PC-9 (cell line): ENCODE measurements at regions not wholly inside any gene's neighbourhood (a gene's known extent, or its start where the extent isn't known, plus 50 kb on each side); places are given as distances from the start of the nearest gene placed in this dataset.
A peak's percentile ranks its signal among the peaks of the same experiment; 100 is the strongest.

Experiments used
- BruUV-seq: library from RNA; stranded (reverse); fragments of 400-500 nt; replicated peaks from 2 replicates; lab custom pipeline; 2021; lab: Mats Ljungman, UMichigan
- CTCF ChIA-PET: fragments of 300-600 bp; sonication (Branson Sonifier 250); formaldehyde crosslinking; loops from one replicate; lab custom pipeline; 2022; ENCODE audit warnings: antibody characterized with exemption; lab: Charles Lee
- POLR2A ChIA-PET: fragments of 300-600 bp; sonication (Branson Sonifier 250); formaldehyde crosslinking; loops from one replicate; lab custom pipeline; 2022; ENCODE audit warnings: antibody characterized with exemption; ENCODE audit not compliant: unreplicated experiment; lab: Charles Lee
- DNase-seq, 2 experiments: peaks; one replicate each; pipeline versions ENCODE4 v3.0.0 to v3.0.0-alpha.2; 2015 to 2022; ENCODE audit warnings: mixed read lengths in 1 of 2
- H2AFZ ChIP-seq: fragments of 200-600 bp; sonication (generic); 2 replicates; pipeline ENCODE4 v1.8.1; 2017; ENCODE audit warnings: antibody characterized with exemption
- H3F3A ChIP-seq: fragments of 200-600 bp; sonication (generic); 2 replicates; pipeline ENCODE4 v1.8.1; 2017; ENCODE audit warnings: antibody characterized with exemption, mild to moderate bottlenecking, low read depth; ENCODE audit not compliant: insufficient read depth
- H3K27ac ChIP-seq: fragments of 200-600 bp; sonication (generic); 2 replicates; pipeline ENCODE4 v1.6.1; 2016; ENCODE audit warnings: mixed run types
- H3K27me3 ChIP-seq: fragments of 200-600 bp; sonication (generic); 2 replicates; pipeline ENCODE4 v1.6.1; 2016; ENCODE audit warnings: low read depth, mixed run types; ENCODE audit not compliant: insufficient read depth
- H3K36me3 ChIP-seq: fragments of 200-600 bp; sonication (generic); 2 replicates; pipeline ENCODE4 v1.6.1; 2016; ENCODE audit warnings: low read depth, mixed run types
- H3K4me1 ChIP-seq: fragments of 200-600 bp; sonication (generic); replicated peaks from 2 replicates; pipeline ENCODE4 v1.6.1; 2016; ENCODE audit warnings: mixed run types; ENCODE audit not compliant: insufficient read depth
- H3K4me2 ChIP-seq: fragments of 200-600 bp; sonication (generic); 2 replicates; pipeline ENCODE4 v1.6.1; 2017; ENCODE audit warnings: mixed run types
- H3K4me3 ChIP-seq: fragments of 200-600 bp; sonication (generic); 2 replicates; pipeline ENCODE4 v1.6.1; 2016; ENCODE audit warnings: mixed run types
- H3K79me2 ChIP-seq: fragments of 200-600 bp; sonication (generic); 2 replicates; pipeline ENCODE4 v1.6.1; 2017; ENCODE audit warnings: low read depth, mixed run types
- H3K9me2 ChIP-seq: fragments of 200-600 bp; sonication (generic); 2 replicates; pipeline ENCODE4 v1.8.1; 2017; ENCODE audit warnings: mild to moderate bottlenecking; ENCODE audit not compliant: insufficient read depth
- H3K9me3 ChIP-seq: fragments of 200-600 bp; sonication (generic); 2 replicates; pipeline ENCODE4 v1.8.1; 2016; ENCODE audit warnings: low read depth; ENCODE audit not compliant: insufficient read depth
- H4K20me1 ChIP-seq: fragments of 200-600 bp; sonication (generic); 2 replicates; pipeline ENCODE4 v1.8.1; 2017; ENCODE audit not compliant: insufficient read depth
- EZH2 ChIP-seq: fragments of 200-600 bp; sonication (generic); IDR thresholded peaks from 2 replicates; pipeline ENCODE4 v1.8.0; 2017; ENCODE audit warnings: antibody characterized with exemption, low read depth
- intact Hi-C: fragments of 100-400 bp; cut with micrococcal nuclease; formaldehyde crosslinking; loops from one replicate; pipeline ENCODE4 v1.10.0; 2022; ENCODE audit not compliant: unreplicated experiment
- TF ChIP-seq, protein P1 (sequence below): fragments of 200-600 bp; sonication (generic); conservative IDR thresholded peaks from 2 replicates; pipeline ENCODE4 v1.6.1; 2017; ENCODE audit warnings: mixed run types, antibody characterized with exemption, mild to moderate bottlenecking, moderate library complexity

GRCh38 chr20:7493311-7493710 is 446.9 kb downstream of the HAO1 start:
- H3K27me3 ChIP-seq, result no peaks in the 10 kb centered on the region
- H3K4me3 ChIP-seq, result no peak overlapping the region
- ChIA-PET POLR2A (no interaction called here), CTCF (no interaction called here)
- H3K27ac ChIP-seq, result no peak overlapping the region
- TF ChIP-seq EZH2, result no peak
- TF ChIP-seq, protein P1, sequence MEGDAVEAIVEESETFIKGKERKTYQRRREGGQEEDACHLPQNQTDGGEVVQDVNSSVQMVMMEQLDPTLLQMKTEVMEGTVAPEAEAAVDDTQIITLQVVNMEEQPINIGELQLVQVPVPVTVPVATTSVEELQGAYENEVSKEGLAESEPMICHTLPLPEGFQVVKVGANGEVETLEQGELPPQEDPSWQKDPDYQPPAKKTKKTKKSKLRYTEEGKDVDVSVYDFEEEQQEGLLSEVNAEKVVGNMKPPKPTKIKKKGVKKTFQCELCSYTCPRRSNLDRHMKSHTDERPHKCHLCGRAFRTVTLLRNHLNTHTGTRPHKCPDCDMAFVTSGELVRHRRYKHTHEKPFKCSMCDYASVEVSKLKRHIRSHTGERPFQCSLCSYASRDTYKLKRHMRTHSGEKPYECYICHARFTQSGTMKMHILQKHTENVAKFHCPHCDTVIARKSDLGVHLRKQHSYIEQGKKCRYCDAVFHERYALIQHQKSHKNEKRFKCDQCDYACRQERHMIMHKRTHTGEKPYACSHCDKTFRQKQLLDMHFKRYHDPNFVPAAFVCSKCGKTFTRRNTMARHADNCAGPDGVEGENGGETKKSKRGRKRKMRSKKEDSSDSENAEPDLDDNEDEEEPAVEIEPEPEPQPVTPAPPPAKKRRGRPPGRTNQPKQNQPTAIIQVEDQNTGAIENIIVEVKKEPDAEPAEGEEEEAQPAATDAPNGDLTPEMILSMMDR, result no peak
- BruUV-seq, result no TSS peak
- intact Hi-C loops, result no loop called here
- H3K36me3 ChIP-seq, result no peaks in the 10 kb centered on the region
- H3K79me2 ChIP-seq, result no peaks in the 10 kb centered on the region
- no peak for DNase-seq
- no peaks in the 10 kb centered on the region for H4K20me1 ChIP-seq
- H3K4me1 ChIP-seq, result no peaks in the 10 kb centered on the region
- H3K9me2 ChIP-seq, result no peaks in the 10 kb centered on the region
- no peak overlapping the region for H2AFZ ChIP-seq
- H3K9me3 ChIP-seq, result no peaks in the 10 kb centered on the region
- no peaks in the 10 kb centered on the region for H3F3A ChIP-seq
- H3K4me2 ChIP-seq, result no peak overlapping the region

DNA sequence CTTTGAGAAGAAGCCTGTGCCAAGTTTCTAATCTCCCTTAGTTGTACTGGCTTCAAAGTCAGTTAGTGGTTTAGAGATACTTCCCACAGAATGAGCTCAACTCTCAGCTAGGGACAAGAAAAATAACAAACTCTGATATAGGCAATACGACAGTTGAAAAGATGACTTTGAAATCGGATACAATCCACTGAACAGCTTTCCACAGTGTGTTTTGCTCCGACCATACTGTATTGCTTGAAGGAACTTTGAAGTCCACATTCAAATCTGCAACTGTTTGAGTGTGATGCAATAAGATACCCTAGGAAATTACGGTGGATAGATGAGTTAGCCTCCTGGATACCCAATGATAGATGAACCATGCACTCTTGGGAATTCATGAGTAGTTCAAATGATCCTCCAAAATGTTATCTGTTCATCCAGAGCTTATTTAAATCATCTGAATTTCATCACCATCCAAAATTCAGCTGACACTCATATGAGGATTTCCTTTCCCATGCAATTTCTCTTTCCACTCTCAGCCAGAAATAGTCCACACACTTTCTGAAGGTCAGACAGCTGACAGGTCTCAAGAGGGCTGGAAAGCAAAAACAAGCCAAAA is 443.8 kb downstream of the HAO1 start:
- H3K79me2 ChIP-seq, result no peaks in the 10 kb centered on the region
- H3F3A ChIP-seq, result no peaks in the 10 kb centered on the region
- no peak overlapping the region for H3K27ac ChIP-seq
- H4K20me1 ChIP-seq, result no peaks in the 10 kb centered on the region
- H3K36me3 ChIP-seq, result no peaks in the 10 kb centered on the region
- no peak overlapping the region for H3K4me2 ChIP-seq
- CTCF ChIA-PET, result no interaction called here
- TF ChIP-seq, protein P1, result no peak
- H3K4me1 ChIP-seq, result no peaks in the 10 kb centered on the region
- no peak overlapping the region for H3K4me3 ChIP-seq
- DNase-seq, result no peak
- H3K9me2 ChIP-seq, result no peaks in the 10 kb centered on the region
- peak overlapping the region; percentile 55; the same call in 1 of the 2 replicates for H2AFZ ChIP-seq
- POLR2A ChIA-PET, result no interaction called here
- H3K9me3 ChIP-seq, result no peaks in the 10 kb centered on the region
- no TSS peak for BruUV-seq
- no peaks in the 10 kb centered on the region for H3K27me3 ChIP-seq
- intact Hi-C loops, result no loop called here

- no peak overlapping the region for H3K4me2 ChIP-seq
- no peaks in the 10 kb centered on the region for H3F3A ChIP-seq
- CTCF ChIA-PET, result no interaction called here
- TF ChIP-seq EZH2, result no peak
- TF ChIP-seq, protein P1, result no peak
- H3K4me1 ChIP-seq, result no peaks in the 10 kb centered on the region
- H3K27ac ChIP-seq, result no peak overlapping the region
- H3K36me3 ChIP-seq, result no peaks in the 10 kb centered on the region
- H3K27me3 ChIP-seq, result no peaks in the 10 kb centered on the region
- H3K79me2 ChIP-seq, result no peaks in the 10 kb centered on the region
- H3K4me3 ChIP-seq, result no peak overlapping the region
- POLR2A ChIA-PET, result no interaction called here
- H2AFZ ChIP-seq, result no peak overlapping the region
- no peaks in the 10 kb centered on the region for H3K9me3 ChIP-seq
- no peaks in the 10 kb centered on the region for H3K9me2 ChIP-seq
- H4K20me1 ChIP-seq, result no peaks in the 10 kb centered on the region
- intact Hi-C loops, result no loop called here
- BruUV-seq, result no TSS peak
- peak in 1 of 2 experiments; percentile 49 for DNase-seq
These were observed 442.3 kb downstream of the HAO1 start for GRCh38 chr20:7497985-7498384.
